HCT116 (cell line): ENCODE measurements at regions not wholly inside any gene's neighbourhood (a gene's known extent, or its start where the extent isn't known, plus 50 kb on each side); places are given as distances from the start of the nearest gene placed in this dataset.

Experiments used
- CEBPB ChIP-seq: IDR thresholded peaks from 2 replicates; pipeline ENCODE4 v1.6.1; 2012; ENCODE audit warnings: low read depth
- EZH2 ChIP-seq: fragments of 200-600 bp; sonication (generic); IDR thresholded peaks from 2 replicates; pipeline ENCODE4 v1.6.1; 2017; ENCODE audit warnings: antibody characterized with exemption, mixed run types
- EZH2phosphoT487 ChIP-seq: fragments of 200-600 bp; IDR thresholded peaks from 2 replicates; pipeline ENCODE4 v1.6.1; 2018; ENCODE audit warnings: antibody characterized with exemption, borderline replicate concordance
- FOSL1 ChIP-seq: IDR thresholded peaks from 2 replicates; pipeline ENCODE4 v1.6.1; 2012; ENCODE audit warnings: low read depth
- JUND ChIP-seq: IDR thresholded peaks from 2 replicates; pipeline ENCODE4 v1.6.1; 2012
- POLR2A ChIP-seq: IDR thresholded peaks from 2 replicates; pipeline ENCODE4 v1.7.0; 2011; ENCODE audit warnings: borderline replicate concordance; ENCODE audit not compliant: insufficient read depth, insufficient read length; ENCODE audit errors: extremely low read depth
- POLR2AphosphoS5 ChIP-seq: IDR thresholded peaks from 2 replicates; pipeline ENCODE4 v1.6.1; 2011; ENCODE audit warnings: mild to moderate bottlenecking, low read depth, low read length, moderate library complexity
- SIN3A ChIP-seq: IDR thresholded peaks from 2 replicates; pipeline ENCODE4 v1.6.1; 2012; ENCODE audit warnings: low read depth
- SP1 ChIP-seq: IDR thresholded peaks from 2 replicates; pipeline ENCODE4 v1.6.1; 2012; ENCODE audit warnings: low read depth
- SRF ChIP-seq: IDR thresholded peaks from 2 replicates; pipeline ENCODE4 v1.6.1; 2012; ENCODE audit warnings: low read depth
- TCF7L2 ChIP-seq: IDR thresholded peaks from 2 replicates; pipeline ENCODE4 v1.7.0; 2011; ENCODE audit warnings: borderline replicate concordance, inconsistent platforms; ENCODE audit not compliant: insufficient read depth, insufficient read length; ENCODE audit errors: extremely low read depth
- YY1 ChIP-seq: IDR thresholded peaks from 2 replicates; pipeline ENCODE4 v1.6.1; 2011; ENCODE audit warnings: low read length, low read depth, moderate library complexity, mild to moderate bottlenecking; ENCODE audit not compliant: insufficient replicate concordance; ENCODE audit errors: extremely low read depth
- TF ChIP-seq, protein P1 (sequence below), 3 experiments: fragments of 200-600 bp in 1 of 3; sonication (generic) in 1 of 3; IDR thresholded peaks in 2 of 3; conservative IDR thresholded peaks in 1 of 3; 2 replicates each; pipeline ENCODE4 v1.5.1; 2012 to 2017; ENCODE audit warnings: low read depth in 2 of 3, low read length in 2 of 3, antibody characterized with exemption in 1 of 3, borderline replicate concordance in 1 of 3, control low read depth in 1 of 3, mild to moderate bottlenecking in 1 of 3, mixed read lengths in 1 of 3, mixed run types in 1 of 3, moderate library complexity in 1 of 3; ENCODE audit not compliant: insufficient read depth in 1 of 3
- TF ChIP-seq, protein P2 (sequence below): IDR thresholded peaks from 2 replicates; pipeline ENCODE4 v1.6.1; 2012

DNA sequence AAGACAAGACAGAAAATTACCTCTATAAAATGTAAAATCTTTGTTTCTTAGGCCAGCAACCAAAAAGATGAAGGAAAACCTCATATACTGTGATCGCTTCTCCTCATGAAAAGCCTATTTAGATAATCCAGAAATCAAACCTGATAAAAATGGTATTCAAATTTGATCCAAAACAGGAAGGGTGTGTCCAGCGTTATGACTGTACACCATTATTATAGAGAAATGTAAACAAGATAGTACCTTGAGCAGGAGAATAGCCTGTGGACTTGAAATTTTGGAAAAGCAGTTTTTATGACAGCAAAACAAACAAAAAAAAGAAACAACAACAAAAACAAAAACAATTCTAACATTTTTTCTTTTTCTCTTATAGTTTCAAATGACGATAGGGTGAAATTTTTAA is 1382.8 kb upstream of the CDH9 start:
- TF ChIP-seq CEBPB (no peak), EZH2 (no peak), SIN3A (no peak), EZH2phosphoT487 (no peak), JUND (no peak), POLR2A (no peak), YY1 (no peak), FOSL1 (no peak), SP1 (no peak), POLR2AphosphoS5 (no peak), SRF (no peak), TCF7L2 (no peak)
- TF ChIP-seq, protein P1, sequence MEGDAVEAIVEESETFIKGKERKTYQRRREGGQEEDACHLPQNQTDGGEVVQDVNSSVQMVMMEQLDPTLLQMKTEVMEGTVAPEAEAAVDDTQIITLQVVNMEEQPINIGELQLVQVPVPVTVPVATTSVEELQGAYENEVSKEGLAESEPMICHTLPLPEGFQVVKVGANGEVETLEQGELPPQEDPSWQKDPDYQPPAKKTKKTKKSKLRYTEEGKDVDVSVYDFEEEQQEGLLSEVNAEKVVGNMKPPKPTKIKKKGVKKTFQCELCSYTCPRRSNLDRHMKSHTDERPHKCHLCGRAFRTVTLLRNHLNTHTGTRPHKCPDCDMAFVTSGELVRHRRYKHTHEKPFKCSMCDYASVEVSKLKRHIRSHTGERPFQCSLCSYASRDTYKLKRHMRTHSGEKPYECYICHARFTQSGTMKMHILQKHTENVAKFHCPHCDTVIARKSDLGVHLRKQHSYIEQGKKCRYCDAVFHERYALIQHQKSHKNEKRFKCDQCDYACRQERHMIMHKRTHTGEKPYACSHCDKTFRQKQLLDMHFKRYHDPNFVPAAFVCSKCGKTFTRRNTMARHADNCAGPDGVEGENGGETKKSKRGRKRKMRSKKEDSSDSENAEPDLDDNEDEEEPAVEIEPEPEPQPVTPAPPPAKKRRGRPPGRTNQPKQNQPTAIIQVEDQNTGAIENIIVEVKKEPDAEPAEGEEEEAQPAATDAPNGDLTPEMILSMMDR (IDR thresholded peaks at IDR 0.05 in 2 of 3, conservative IDR thresholded peaks at IDR 0.05 in 1 of 3; ENCODE audit: borderline replicate concordance in 1 of 3, insufficient read depth in 1 of 3, low read depth in 2 of 3, low read length in 2 of 3): no peak
- TF ChIP-seq, protein P2, sequence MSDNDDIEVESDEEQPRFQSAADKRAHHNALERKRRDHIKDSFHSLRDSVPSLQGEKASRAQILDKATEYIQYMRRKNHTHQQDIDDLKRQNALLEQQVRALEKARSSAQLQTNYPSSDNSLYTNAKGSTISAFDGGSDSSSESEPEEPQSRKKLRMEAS: no peak
